Spleen (tissue), 7 donors: ENCODE measurements at regions not wholly inside any gene's neighbourhood (a gene's known extent, or its start where the extent isn't known, plus 50 kb on each side); places are given as distances from the start of the nearest gene placed in this dataset.

ENCODE experiments used
- CTCF ChIP-seq, 11 experiments: fragments of 200-600 bp in 7 of 11; fragments of 450-650 bp in 4 of 11; sonication (generic) in 4 of 11; IDR thresholded peaks in 8 of 11; conservative IDR thresholded peaks in 3 of 11; 1 replicate in 7 of 11; 2 replicates in 4 of 11; pipeline versions ENCODE4 v1.4.0 to v1.8.0; 2016 to 2021; ENCODE audit warnings: antibody characterized with exemption in 11 of 11, inconsistent platforms in 4 of 11, mild to moderate bottlenecking in 1 of 11
- POLR2A ChIP-seq, 3 donors: fragments of 450-650 bp; IDR thresholded peaks; one replicate each; pipeline ENCODE4 v1.5.1; 2017; ENCODE audit warnings: antibody characterized with exemption in 3 of 3, mild to moderate bottlenecking in 1 of 3
- donor health status: DM: no; HTN: no; CAD: no; lungs with moderate emphysema.
- donor health status: DM: no; HTN: no; CAD: no.
- donor health status: DM: no; HTN: no; CAD: no.

GRCh38 chr6:20326422-20326728 is 75.3 kb upstream of the E2F3 start:
- TF ChIP-seq CTCF (IDR thresholded peaks at IDR 0.05 in 8 of 11, conservative IDR thresholded peaks at IDR 0.05 in 3 of 11) = no peak
- TF ChIP-seq POLR2A (IDR thresholded peaks at IDR 0.05) = no peak
